GM12878 (cell line): ENCODE measurements at regions not wholly inside any gene's neighbourhood (a gene's known extent, or its start where the extent isn't known, plus 50 kb on each side); places are given as distances from the start of the nearest gene placed in this dataset.

Experiments
- ATAC-seq: fragments of 200-7000 bp; cut with Tn5 transposase; 3 replicates; pipeline ENCODE4 v1.9.1; 2020; ENCODE audit warnings: mild to moderate bottlenecking, moderate library complexity
- BruUV-seq: library from RNA; stranded (reverse); fragments of 400-500 nt; replicated peaks from 2 replicates; lab custom pipeline; 2021; lab: Mats Ljungman, UMichigan
- CTCF ChIA-PET: fragments of 300-600 bp; sonication (Branson Sonifier 250); formaldehyde crosslinking; extraction: SDS; loops from one replicate; lab custom pipeline; 2021; ENCODE audit warnings: inconsistent platforms; lab: Yijun Ruan, JAX
- POLR2A ChIA-PET: fragments of 350-600 bp; formaldehyde crosslinking; extraction: SDS; loops from one replicate; lab custom pipeline; 2021; ENCODE audit warnings: inconsistent platforms; lab: Charles Lee
- RAD21 ChIA-PET: fragments of 300-600 bp; sonication (Branson Sonifier 250); formaldehyde crosslinking; loops from one replicate; lab custom pipeline; 2023; ENCODE audit warnings: antibody characterized with exemption; ENCODE audit not compliant: unreplicated experiment; lab: Charles Lee
- SMC1A ChIA-PET: fragments of 300-600 bp; sonication (Branson Sonifier 250); formaldehyde crosslinking; loops from one replicate; lab custom pipeline; 2023; ENCODE audit not compliant: unreplicated experiment, uncharacterized antibody; lab: Charles Lee
- DNase-seq: peaks from one replicate; pipeline ENCODE4 v3.0.0-alpha.2; 2011; ENCODE audit warnings: low read depth, low spot score
- FAIRE-seq: peaks from 3 replicates; lab custom pipeline; 2011; peaks lifted over from hg19 to GRCh38; lab: Jason Lieb, UNC
- H2AFZ ChIP-seq: 2 replicates; pipeline ENCODE4 v1.6.0; 2011; ENCODE audit warnings: low read depth, low read length, control low read depth; ENCODE audit not compliant: control insufficient read depth
- H3K27ac ChIP-seq: 2 replicates; pipeline ENCODE4 v1.5.1; 2011; ENCODE audit warnings: control low read depth; ENCODE audit not compliant: control insufficient read depth, insufficient read depth
- H3K27me3 ChIP-seq, 2 experiments: replicated peaks in 1 of 2; 2 replicates each; pipeline versions ENCODE4 v1.6.0 to v1.6.1; 2011; ENCODE audit warnings: low read length in 1 of 2; ENCODE audit not compliant: control insufficient read depth in 2 of 2, insufficient read depth in 2 of 2
- H3K36me3 ChIP-seq, 2 experiments: 2 replicates each; pipeline ENCODE4 v1.5.1; 2011; ENCODE audit warnings: low read length in 1 of 2; ENCODE audit not compliant: control insufficient read depth in 2 of 2, insufficient read depth in 2 of 2
- H3K4me1 ChIP-seq: 2 replicates; pipeline ENCODE4 v1.6.1; 2011; ENCODE audit warnings: mild to moderate bottlenecking, low read length, moderate library complexity, mixed read lengths; ENCODE audit not compliant: control insufficient read depth, insufficient read depth
- H3K4me2 ChIP-seq: 2 replicates; pipeline ENCODE4 v1.6.0; 2011; ENCODE audit warnings: control low read depth; ENCODE audit not compliant: control insufficient read depth, insufficient read depth
- H3K4me3 ChIP-seq: fragments of 200-600 bp; sonication (generic); 2 replicates; pipeline ENCODE4 v1.5.1; 2016
- H3K79me2 ChIP-seq: 2 replicates; pipeline ENCODE4 v1.6.0; 2011; ENCODE audit warnings: low read length; ENCODE audit not compliant: control insufficient read depth, insufficient read depth
- H3K9ac ChIP-seq: 2 replicates; pipeline ENCODE4 v1.8.0; 2011; ENCODE audit warnings: low read length, control low read depth, mixed read lengths; ENCODE audit not compliant: control insufficient read depth, insufficient read depth
- H3K9me3 ChIP-seq: replicated peaks from 3 replicates; pipeline ENCODE4 v1.5.1; 2011; ENCODE audit warnings: mild to moderate bottlenecking, low read length; ENCODE audit not compliant: control insufficient read depth, insufficient read depth
- H4K20me1 ChIP-seq: 2 replicates; pipeline ENCODE4 v1.6.0; 2011; ENCODE audit not compliant: control insufficient read depth, insufficient read depth
- CBX3 ChIP-seq: fragments of 200-600 bp; sonication (generic); IDR thresholded peaks from 2 replicates; pipeline ENCODE4 v1.6.1; 2016; ENCODE audit warnings: low read depth, borderline replicate concordance
- EGR1 ChIP-seq, 2 experiments: IDR thresholded peaks; 1 replicate in 1 of 2; 2 replicates in 1 of 2; pipeline ENCODE4 v1.6.1; 2011 to 2012; ENCODE audit warnings: low read depth in 2 of 2, low read length in 2 of 2, borderline replicate concordance in 1 of 2, mild to moderate bottlenecking in 1 of 2, moderate library complexity in 1 of 2
- FOXK2 ChIP-seq: fragments of 450-650 bp; IDR thresholded peaks from 2 replicates; pipeline ENCODE4 v1.6.1; 2017; ENCODE audit warnings: mild to moderate bottlenecking, moderate library complexity
- HDAC2 ChIP-seq: fragments of 200-600 bp; sonication (generic); IDR thresholded peaks from 2 replicates; pipeline ENCODE4 v1.6.1; 2017
- KAT2A ChIP-seq: conservative IDR thresholded peaks from 2 replicates; pipeline ENCODE4 v1.6.1; 2011; ENCODE audit warnings: low read depth, low read length; ENCODE audit not compliant: control insufficient read depth
- LARP7 ChIP-seq: fragments of 450-650 bp; IDR thresholded peaks from 2 replicates; pipeline ENCODE4 v1.6.1; 2017; ENCODE audit warnings: mild to moderate bottlenecking
- NFIC ChIP-seq: IDR thresholded peaks from 2 replicates; pipeline ENCODE4 v1.6.1; 2012; ENCODE audit warnings: low read depth, mild to moderate bottlenecking, inconsistent platforms, low read length, moderate library complexity
- PML ChIP-seq: IDR thresholded peaks from 2 replicates; pipeline ENCODE4 v1.6.1; 2012; ENCODE audit warnings: low read length, inconsistent platforms
- RAD51 ChIP-seq: fragments of 450-650 bp; IDR thresholded peaks from 2 replicates; pipeline ENCODE4 v1.6.1; 2016; ENCODE audit warnings: moderate library complexity, mild to moderate bottlenecking, inconsistent platforms
- REST ChIP-seq: IDR thresholded peaks from 2 replicates; pipeline ENCODE4 v1.6.1; 2012; ENCODE audit warnings: mild to moderate bottlenecking, low read depth, low read length
- SRF ChIP-seq, 2 experiments: IDR thresholded peaks; 2 replicates each; pipeline ENCODE4 v1.6.1; 2011; ENCODE audit warnings: low read depth in 2 of 2, low read length in 2 of 2, mild to moderate bottlenecking in 1 of 2, moderate library complexity in 1 of 2
- YY1 ChIP-seq: IDR thresholded peaks from 2 replicates; pipeline ENCODE4 v1.6.1; 2011; ENCODE audit warnings: low read depth, mild to moderate bottlenecking, low read length
- ZNF207 ChIP-seq: fragments of 450-650 bp; IDR thresholded peaks from 2 replicates; pipeline ENCODE4 v1.6.1; 2014; ENCODE audit warnings: antibody characterized with exemption, mild to moderate bottlenecking, borderline replicate concordance
- ZNF217 ChIP-seq: fragments of 450-650 bp; IDR thresholded peaks from 2 replicates; pipeline ENCODE4 v1.6.1; 2017; ENCODE audit warnings: antibody characterized with exemption, mild to moderate bottlenecking
- ZNF622 ChIP-seq: fragments of 450-650 bp; IDR thresholded peaks from 2 replicates; pipeline ENCODE4 v1.6.1; 2017; ENCODE audit warnings: mild to moderate bottlenecking, inconsistent platforms
- WGBS: methylation state at CpG from one replicate; pipeline ENCODE4 v1.1.6; 2016; ENCODE audit warnings: low lambda C conversion rate; ENCODE audit not compliant: insufficient replicate concordance, insufficient coverage; ENCODE audit errors: missing lambda C conversion rate; 5-methylcytosine and 5-hydroxymethylcytosine counted together
- in situ Hi-C: fragments of 300-500 bp; cut with MboI; formaldehyde crosslinking; loops from 9 replicates; pipeline ENCODE4 v1.14.3; 2018; ENCODE audit warnings: mixed read lengths
- intact Hi-C: fragments of 100-400 bp; cut with micrococcal nuclease; formaldehyde crosslinking; loops from one replicate; pipeline ENCODE4 v1.14.2; 2022; ENCODE audit not compliant: unreplicated experiment

GRCh38 chr14:104371917-104372316 lies 207.6 kb upstream of the C14orf180 start:
- intact Hi-C loops = no loop called here
- no peaks in the 10 kb centered on the region for H3K79me2 ChIP-seq
- H3K4me2 ChIP-seq = no peak overlapping the region
- no peak overlapping the region for H3K27ac ChIP-seq
- no peaks in the 10 kb centered on the region for H4K20me1 ChIP-seq
- H3K27me3 ChIP-seq = no peaks in the 10 kb centered on the region; a peak in 2 of 4 replicates
- no peak for ATAC-seq
- ChIA-PET CTCF (no interaction called here), RAD21 (no interaction called here), POLR2A (no interaction called here), SMC1A (no interaction called here)
- no peaks in the 10 kb centered on the region for H3K4me1 ChIP-seq
- in situ Hi-C loops = no loop called here
- WGBS = 49% methylated on average over 5 of the region's 6 CpGs
- H3K9ac ChIP-seq = no peak overlapping the region
- no peak overlapping the region for H3K4me3 ChIP-seq
- H3K36me3 ChIP-seq = no peaks in the 10 kb centered on the region
- H3K9me3 ChIP-seq = no peaks in the 10 kb centered on the region
- no peak for DNase-seq
- H2AFZ ChIP-seq = no peak overlapping the region
- FAIRE-seq = no peak
- TF ChIP-seq ZNF207 (no peak), YY1 (no peak), LARP7 (no peak), ZNF622 (no peak), REST (no peak), ZNF217 (no peak), SRF (IDR thresholded peaks at IDR 0.05; ENCODE audit: low read depth in 2 of 2, low read length in 2 of 2) (no peak), CBX3 (no peak), FOXK2 (no peak), NFIC (no peak), PML (no peak), HDAC2 (no peak), RAD51 (no peak), EGR1 (IDR thresholded peaks at IDR 0.05; ENCODE audit: borderline replicate concordance in 1 of 2, low read depth in 2 of 2, low read length in 2 of 2) (no peak), KAT2A (no peak)
- TF ChIP-seq, all 136 proteins: peak for 0
- no TSS peak for BruUV-seq
